ENCODE measurements at regions not wholly inside any gene's neighbourhood (a gene's known extent, or its start where the extent isn't known, plus 50 kb on each side); places are given as distances from the start of the nearest gene placed in this dataset.
"Not testable (repeated sequence)": the region's sequence is repeated elsewhere in the genome, so short reads cannot be mapped to it uniquely, and the experiment has no call there.

GRCh38 chr5:101721543-101721942 is 574.5 kb downstream of the SLCO4C1 start:
- DNase-seq: no peak

- DNase-seq: no peak
Measured at GRCh38 chr5:101720033-101720432, 576.1 kb downstream of the SLCO4C1 start.

GRCh38 chr5:101717721-101718120 is 578.4 kb downstream of the SLCO4C1 start:
- DNase-seq: no peak

GRCh38 chr5:101716941-101717340 is 579.1 kb downstream of the SLCO4C1 start:
- no peak for DNase-seq

GRCh38 chr5:101715790-101716189 is 580.3 kb downstream of the SLCO4C1 start:
- not testable (repeated sequence) for DNase-seq

- DNase-seq: no peak
Measured at GRCh38 chr5:101689306-101689705, 606.8 kb downstream of the SLCO4C1 start.

- no peak for DNase-seq
Measured at GRCh38 chr5:101688156-101688555, 607.9 kb downstream of the SLCO4C1 start.

GRCh38 chr5:101687349-101687985 is 608.6 kb downstream of the SLCO4C1 start:
- no peak for DNase-seq

- DNase-seq: no peak
Measured at GRCh38 chr5:101686536-101687157, 609.4 kb downstream of the SLCO4C1 start.

- no peak for DNase-seq
Measured at GRCh38 chr5:101679816-101680215, 616.3 kb downstream of the SLCO4C1 start.

GRCh38 chr5:101678481-101679193 is 617.4 kb downstream of the SLCO4C1 start:
- DNase-seq: peak in 1 of 4 experiments; percentile 4

- no peak for DNase-seq
Measured at GRCh38 chr5:101677961-101678360, 618.1 kb downstream of the SLCO4C1 start.

GRCh38 chr5:101676646-101677045 is 619.4 kb downstream of the SLCO4C1 start:
- DNase-seq: no peak

- DNase-seq: no peak
Measured at GRCh38 chr5:101675510-101676219, 620.4 kb downstream of the SLCO4C1 start.

GRCh38 chr5:101673120-101673519 is 623.0 kb downstream of the SLCO4C1 start:
- DNase-seq: no peak

GRCh38 chr5:101664071-101664791 is 631.9 kb downstream of the SLCO4C1 start:
- DNase-seq: no peak

- no peak for DNase-seq
Measured at GRCh38 chr5:101663543-101663942, 632.5 kb downstream of the SLCO4C1 start.

GRCh38 chr5:101662263-101662662 is 633.8 kb downstream of the SLCO4C1 start:
- no peak for DNase-seq

- DNase-seq: no peak
Measured at GRCh38 chr5:101658433-101658832, 637.7 kb downstream of the SLCO4C1 start.

- DNase-seq: no peak
Measured at GRCh38 chr5:101653996-101654395, 642.1 kb downstream of the SLCO4C1 start.

- DNase-seq: no peak
Measured at GRCh38 chr5:101647861-101648260, 648.2 kb downstream of the SLCO4C1 start.

- DNase-seq: no peak
Measured at GRCh38 chr5:101643794-101644193, 652.3 kb downstream of the SLCO4C1 start.

- no peak for DNase-seq
Measured at GRCh38 chr5:101637599-101637998, 658.5 kb downstream of the SLCO4C1 start.

Data from activated CD4-positive, CD25-positive, alpha-beta regulatory T cell (primary cell).